ENCODE measurements at regions not wholly inside any gene's neighbourhood (a gene's known extent, or its start where the extent isn't known, plus 50 kb on each side); places are given as distances from the start of the nearest gene placed in this dataset.

- no peak for FAIRE-seq
- in situ Hi-C loops (cut with HindIII; ENCODE audit: extremely low pct_ligation_motif_present, low pct_unique_long_range_greater_than_20kb) = loop anchor here (5.0 kb wide), 1 partner anchor 175 kb away; no protein-coding TSS in a partner anchor
- TF ChIP-seq NFRKB (IDR thresholded peaks at IDR 0.05) = no peak
- no peak for TF ChIP-seq ZBTB40 (IDR thresholded peaks at IDR 0.05)
- TF ChIP-seq ZBTB40 (CRISPR knock-in tag; IDR thresholded peaks at IDR 0.05) = no peak
- no peak for TF ChIP-seq GLI4 (CRISPR knock-in tag; IDR thresholded peaks at IDR 0.05; ENCODE audit: borderline replicate concordance)
- TF ChIP-seq ZFP36L2 (CRISPR knock-in tag; IDR thresholded peaks at IDR 0.05) = no peak
- TF ChIP-seq ZNF562 (CRISPR knock-in tag; IDR thresholded peaks at IDR 0.05; ENCODE audit: borderline replicate concordance) = no peak
- TF ChIP-seq ZNF337 (CRISPR knock-in tag; IDR thresholded peaks at IDR 0.05; ENCODE audit: borderline replicate concordance, low read depth) = no peak
- no peak for TF ChIP-seq ZNF331 (CRISPR knock-in tag; IDR thresholded peaks at IDR 0.05)
- no peak for TF ChIP-seq KDM5B (CRISPR knock-in tag; IDR thresholded peaks at IDR 0.05; ENCODE audit: borderline replicate concordance)
- TF ChIP-seq ZNF598 (CRISPR knock-in tag; IDR thresholded peaks at IDR 0.05; ENCODE audit: borderline replicate concordance) = no peak
- no peak for TF ChIP-seq E2F1 (CRISPR knock-in tag; IDR thresholded peaks at IDR 0.05)
- no peak for TF ChIP-seq ZNF501 (CRISPR knock-in tag; IDR thresholded peaks at IDR 0.05)
- no peak for TF ChIP-seq ZNF138 (CRISPR knock-in tag; IDR thresholded peaks at IDR 0.05; ENCODE audit: low read depth)
- TF ChIP-seq, protein P1, sequence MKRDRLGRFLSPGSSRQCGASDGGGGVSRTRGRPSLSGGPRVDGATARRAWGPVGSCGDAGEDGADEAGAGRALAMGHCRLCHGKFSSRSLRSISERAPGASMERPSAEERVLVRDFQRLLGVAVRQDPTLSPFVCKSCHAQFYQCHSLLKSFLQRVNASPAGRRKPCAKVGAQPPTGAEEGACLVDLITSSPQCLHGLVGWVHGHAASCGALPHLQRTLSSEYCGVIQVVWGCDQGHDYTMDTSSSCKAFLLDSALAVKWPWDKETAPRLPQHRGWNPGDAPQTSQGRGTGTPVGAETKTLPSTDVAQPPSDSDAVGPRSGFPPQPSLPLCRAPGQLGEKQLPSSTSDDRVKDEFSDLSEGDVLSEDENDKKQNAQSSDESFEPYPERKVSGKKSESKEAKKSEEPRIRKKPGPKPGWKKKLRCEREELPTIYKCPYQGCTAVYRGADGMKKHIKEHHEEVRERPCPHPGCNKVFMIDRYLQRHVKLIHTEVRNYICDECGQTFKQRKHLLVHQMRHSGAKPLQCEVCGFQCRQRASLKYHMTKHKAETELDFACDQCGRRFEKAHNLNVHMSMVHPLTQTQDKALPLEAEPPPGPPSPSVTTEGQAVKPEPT (CRISPR knock-in tag; IDR thresholded peaks at IDR 0.05; ENCODE audit: low read depth) = no peak
- TF ChIP-seq HOXA9 (CRISPR knock-in tag; IDR thresholded peaks at IDR 0.05; ENCODE audit: borderline replicate concordance) = no peak
Observed at GRCh38 chr11:116517584-116517983, 255.2 kb downstream of the BUD13 start.

More at GRCh38 chr11:116517584-116517983, 255.2 kb downstream of the BUD13 start:
- H3K27me3 ChIP-seq (ENCODE audit: control insufficient read depth in 1 of 2, insufficient read depth in 2 of 2, low read length in 2 of 2) = no peaks in the 10 kb centered on the region; a peak in 1 of 5 replicates
- 55% methylated on average over 6 of the region's 6 CpGs for WGBS (ENCODE audit: low lambda C conversion rate)
- no peaks in the 10 kb centered on the region for H4K20me1 ChIP-seq (ENCODE audit: insufficient read depth, low read length)
- BruUV-seq (replicated peaks) = no TSS peak
- intact Hi-C loops (cut with micrococcal nuclease; ENCODE audit: unreplicated experiment) = no loop called here
- ChIA-PET POLR2A (no interaction called here), CTCF (ENCODE audit: low intra/inter-chr PET ratio, low total read pairs) (no interaction called here)
- H3K36me3 ChIP-seq (replicated peaks in 1 of 2; ENCODE audit: control insufficient read depth in 1 of 2, insufficient read depth in 2 of 2, low read length in 2 of 2) = no peaks in the 10 kb centered on the region
- H3K27ac ChIP-seq (ENCODE audit: extremely low read length, insufficient read depth, low read length) = no peak overlapping the region
- ATAC-seq = no peak
- H3K4me3 ChIP-seq (replicated peaks in 1 of 3; ENCODE audit: insufficient read depth in 1 of 3, low read depth in 2 of 3, low read length in 3 of 3) = no peak overlapping the region
- no peak for DNase-seq (ENCODE audit: low spot score)
- H3K4me1 ChIP-seq (ENCODE audit: insufficient read depth, low read length) = no peaks in the 10 kb centered on the region
- no peaks in the 10 kb centered on the region for H3K9me3 ChIP-seq (ENCODE audit: low read length)
- no peak overlapping the region for H3K4me2 ChIP-seq (ENCODE audit: low read depth, low read length)
- H3K79me2 ChIP-seq (ENCODE audit: insufficient read depth, low read length) = no peaks in the 10 kb centered on the region
- no peak overlapping the region for H3K9ac ChIP-seq (ENCODE audit: insufficient read depth, low read depth, low read length)
- no peak overlapping the region for H2AFZ ChIP-seq (ENCODE audit: low read length)

All from HepG2 (cell line).